GM19328 (cell line): ENCODE measurements at regions not wholly inside any gene's neighbourhood (a gene's known extent, or its start where the extent isn't known, plus 50 kb on each side); places are given as distances from the start of the nearest gene placed in this dataset.

Experiments
- ATAC-seq: cut with Tn5 transposase; IDR thresholded peaks from one replicate; pipeline ENCODE4 v1.9.1; 2021; ENCODE audit warnings: mild to moderate bottlenecking, moderate library complexity; ENCODE audit not compliant: unreplicated experiment

GRCh38 chr11:110798201-110798900 lies 86.1 kb upstream of the ARHGAP20 start:
- no peak for ATAC-seq

GRCh38 chr11:110797453-110797852 lies 85.2 kb upstream of the ARHGAP20 start:
- ATAC-seq, result peak; percentile 65

GRCh38 chr11:110795112-110795624 lies 82.9 kb upstream of the ARHGAP20 start:
- no peak for ATAC-seq

- ATAC-seq, result no peak
Measured at GRCh38 chr11:110793556-110793955, 81.3 kb upstream of the ARHGAP20 start.

GRCh38 chr11:110791621-110792020 lies 79.4 kb upstream of the ARHGAP20 start:
- no peak for ATAC-seq

- ATAC-seq, result no peak
Measured at GRCh38 chr11:110787680-110788079, 75.4 kb upstream of the ARHGAP20 start.

- no peak for ATAC-seq
Measured at GRCh38 chr11:110786226-110786902, 74.1 kb upstream of the ARHGAP20 start.

GRCh38 chr11:110785398-110785797 lies 73.2 kb upstream of the ARHGAP20 start:
- ATAC-seq, result no peak

GRCh38 chr11:110782616-110783015 lies 70.4 kb upstream of the ARHGAP20 start:
- no peak for ATAC-seq

GRCh38 chr11:110779108-110779507 lies 66.9 kb upstream of the ARHGAP20 start:
- ATAC-seq, result no peak

- ATAC-seq, result no peak
Measured at GRCh38 chr11:110778343-110778742, 66.1 kb upstream of the ARHGAP20 start.

GRCh38 chr11:110777775-110778174 lies 65.5 kb upstream of the ARHGAP20 start:
- ATAC-seq, result no peak

GRCh38 chr11:110776081-110776480 lies 63.8 kb upstream of the ARHGAP20 start:
- no peak for ATAC-seq

GRCh38 chr11:110774138-110775014 lies 62.1 kb upstream of the ARHGAP20 start:
- ATAC-seq, result no peak

GRCh38 chr11:110773442-110773841 lies 61.2 kb upstream of the ARHGAP20 start:
- ATAC-seq, result no peak

- ATAC-seq, result no peak
Measured at GRCh38 chr11:110772863-110773262, 60.6 kb upstream of the ARHGAP20 start.

- no peak for ATAC-seq
Measured at GRCh38 chr11:110766316-110766715, 54.1 kb upstream of the ARHGAP20 start.

GRCh38 chr11:110764485-110764884 lies 52.2 kb upstream of the ARHGAP20 start:
- ATAC-seq, result no peak

GRCh38 chr11:110763249-110764011 lies 51.2 kb upstream of the ARHGAP20 start:
- no peak for ATAC-seq

- no peak for ATAC-seq
Measured at GRCh38 chr11:110762590-110762989, 50.4 kb upstream of the ARHGAP20 start.
